Prostate gland (tissue), 2 donors: ENCODE measurements at regions not wholly inside any gene's neighbourhood (a gene's known extent, or its start where the extent isn't known, plus 50 kb on each side); places are given as distances from the start of the nearest gene placed in this dataset.

Experiments
- CTCF ChIP-seq, 4 experiments: fragments of 200-600 bp in 2 of 4; fragments of 450-650 bp in 2 of 4; sonication (generic) in 2 of 4; IDR thresholded peaks; 1 replicate in 3 of 4; 2 replicates in 1 of 4; pipeline ENCODE4 v1.5.1; 2016 to 2019; ENCODE audit warnings: antibody characterized with exemption in 4 of 4, mild to moderate bottlenecking in 2 of 4, moderate library complexity in 2 of 4
- POLR2A ChIP-seq: fragments of 450-650 bp; IDR thresholded peaks from one replicate; pipeline ENCODE4 v1.6.1; 2016; ENCODE audit warnings: antibody characterized with exemption, mild to moderate bottlenecking

- no peak for TF ChIP-seq CTCF (IDR thresholded peaks at IDR 0.05)
- TF ChIP-seq POLR2A: no peak
These were observed 273.9 kb upstream of the ZMIZ1 start for GRCh38 chr10:78794736-78795455.
